Activated CD8-positive, alpha-beta T cell treated with anti-CD3 and anti-CD28 coated beads for 36 hours (primary cell): ENCODE measurements at regions not wholly inside any gene's neighbourhood (a gene's known extent, or its start where the extent isn't known, plus 50 kb on each side); places are given as distances from the start of the nearest gene placed in this dataset.

Experiments used
- ATAC-seq: fragments of 200-7000 bp; cut with Tn5 transposase; one replicate; pipeline ENCODE4 v1.10.0; 2021; ENCODE audit warnings: mild to moderate bottlenecking, moderate library complexity
- CTCF ChIA-PET: fragments of 350-600 bp; sonication (Branson Sonifier 250); formaldehyde crosslinking; loops from one replicate; lab custom pipeline; 2021; ENCODE audit warnings: antibody characterized with exemption; lab: Charles Lee
- POLR2A ChIA-PET: fragments of 350-600 bp; sonication (Branson Sonifier 250); formaldehyde crosslinking; loops from one replicate; lab custom pipeline; 2021; ENCODE audit warnings: antibody characterized with exemption; lab: Charles Lee
- DNase-seq: peaks from one replicate; pipeline ENCODE4 v3.0.0-alpha.2; 2020
- H3K27ac Mint-ChIP-seq: one replicate; pipeline ENCODE4 v1.8.0; 2021; ENCODE audit warnings: mild to moderate bottlenecking, mixed read lengths
- H3K27me3 Mint-ChIP-seq: one replicate; pipeline ENCODE4 v1.8.0; 2021; ENCODE audit warnings: mixed read lengths
- H3K36me3 Mint-ChIP-seq: one replicate; pipeline ENCODE4 v1.8.0; 2021; ENCODE audit warnings: low read depth, mixed read lengths
- H3K4me1 Mint-ChIP-seq: one replicate; pipeline ENCODE4 v1.8.0; 2021; ENCODE audit warnings: low read depth, mixed read lengths
- H3K4me3 Mint-ChIP-seq: one replicate; pipeline ENCODE4 v1.8.0; 2021; ENCODE audit warnings: mild to moderate bottlenecking, moderate library complexity, mixed read lengths
- H3K9me3 Mint-ChIP-seq: one replicate; pipeline ENCODE4 v1.8.0; 2021; ENCODE audit warnings: mixed read lengths
- intact Hi-C: fragments of 100-400 bp; cut with micrococcal nuclease; formaldehyde crosslinking; loops from one replicate; pipeline ENCODE4 v1.10.0; 2022
- TF ChIP-seq, protein P1 (sequence below): fragments of 200-600 bp; IDR thresholded peaks from one replicate; pipeline ENCODE4 v1.8.0; 2022; ENCODE audit warnings: antibody characterized with exemption, mild to moderate bottlenecking

DNA sequence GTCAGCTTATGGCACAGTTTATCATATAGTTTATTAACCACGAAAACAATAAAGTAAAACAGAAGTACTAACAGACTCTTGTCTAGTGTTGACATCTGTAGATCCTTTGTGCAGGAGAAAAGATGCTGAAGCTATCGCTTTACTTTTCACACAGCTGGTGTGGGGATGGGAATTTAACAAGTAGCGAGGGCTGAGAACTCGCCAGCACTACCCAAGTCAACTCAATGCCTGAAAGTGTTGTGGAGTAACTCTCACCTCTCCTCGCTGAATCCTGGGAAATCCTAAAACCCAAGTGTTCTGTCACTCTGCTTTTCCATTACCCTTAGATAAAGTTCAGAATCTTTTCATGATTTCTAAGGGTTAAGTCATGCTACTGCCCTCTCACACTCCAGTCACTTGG is 264.2 kb downstream of the BMP4 start:
- intact Hi-C loops, result no loop called here
- ATAC-seq (no peak), DNase-seq (no peak)
- no peaks in the 10 kb centered on the region for H3K9me3 Mint-ChIP-seq
- H3K36me3 Mint-ChIP-seq, result no peaks in the 10 kb centered on the region
- TF ChIP-seq, protein P1, sequence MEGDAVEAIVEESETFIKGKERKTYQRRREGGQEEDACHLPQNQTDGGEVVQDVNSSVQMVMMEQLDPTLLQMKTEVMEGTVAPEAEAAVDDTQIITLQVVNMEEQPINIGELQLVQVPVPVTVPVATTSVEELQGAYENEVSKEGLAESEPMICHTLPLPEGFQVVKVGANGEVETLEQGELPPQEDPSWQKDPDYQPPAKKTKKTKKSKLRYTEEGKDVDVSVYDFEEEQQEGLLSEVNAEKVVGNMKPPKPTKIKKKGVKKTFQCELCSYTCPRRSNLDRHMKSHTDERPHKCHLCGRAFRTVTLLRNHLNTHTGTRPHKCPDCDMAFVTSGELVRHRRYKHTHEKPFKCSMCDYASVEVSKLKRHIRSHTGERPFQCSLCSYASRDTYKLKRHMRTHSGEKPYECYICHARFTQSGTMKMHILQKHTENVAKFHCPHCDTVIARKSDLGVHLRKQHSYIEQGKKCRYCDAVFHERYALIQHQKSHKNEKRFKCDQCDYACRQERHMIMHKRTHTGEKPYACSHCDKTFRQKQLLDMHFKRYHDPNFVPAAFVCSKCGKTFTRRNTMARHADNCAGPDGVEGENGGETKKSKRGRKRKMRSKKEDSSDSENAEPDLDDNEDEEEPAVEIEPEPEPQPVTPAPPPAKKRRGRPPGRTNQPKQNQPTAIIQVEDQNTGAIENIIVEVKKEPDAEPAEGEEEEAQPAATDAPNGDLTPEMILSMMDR, result no peak
- H3K4me3 Mint-ChIP-seq, result no peak overlapping the region
- ChIA-PET CTCF (no interaction called here), POLR2A (no interaction called here)
- no peaks in the 10 kb centered on the region for H3K4me1 Mint-ChIP-seq
- H3K27me3 Mint-ChIP-seq, result no peaks in the 10 kb centered on the region
- no peak overlapping the region for H3K27ac Mint-ChIP-seq

DNA sequence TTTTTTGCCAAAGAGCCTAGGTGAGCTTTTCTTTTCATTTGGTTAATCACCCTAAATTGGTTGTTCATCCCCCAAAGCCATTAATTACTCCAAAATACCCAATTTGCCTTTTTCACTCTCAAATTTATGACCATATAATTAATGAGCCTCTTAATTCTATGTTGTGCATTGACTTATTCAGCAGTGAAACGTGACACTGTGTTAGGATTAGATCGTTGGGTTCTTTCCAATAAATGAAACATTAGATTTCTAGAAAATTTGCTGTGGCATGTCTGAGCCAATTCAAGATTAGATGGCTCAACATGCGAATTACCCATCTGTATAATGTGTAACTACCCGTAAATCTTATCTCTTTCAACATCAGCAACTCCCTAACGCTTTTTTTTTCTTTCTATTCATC is 273.4 kb downstream of the BMP4 start:
- ChIA-PET POLR2A (no interaction called here), CTCF (no interaction called here)
- Mint-ChIP-seq H3K4me3 (no peak overlapping the region), H3K4me1 (no peaks in the 10 kb centered on the region), H3K36me3 (no peaks in the 10 kb centered on the region), H3K27ac (no peak overlapping the region), H3K9me3 (peaks cover 2% of the 10 kb centered on the region), H3K27me3 (no peaks in the 10 kb centered on the region)
- ATAC-seq (no peak), DNase-seq (no peak)
- TF ChIP-seq, protein P1, result no peak
- intact Hi-C loops, result no loop called here

- no peaks in the 10 kb centered on the region for H3K4me1 Mint-ChIP-seq
- TF ChIP-seq, protein P1, result no peak
- CTCF ChIA-PET, result no interaction called here
- H3K27me3 Mint-ChIP-seq, result no peaks in the 10 kb centered on the region
- H3K9me3 Mint-ChIP-seq, result peaks cover 5% of the 10 kb centered on the region
- no peak for DNase-seq
- no peak overlapping the region for H3K4me3 Mint-ChIP-seq
- intact Hi-C loops, result no loop called here
- ATAC-seq, result no peak
- no peaks in the 10 kb centered on the region for H3K36me3 Mint-ChIP-seq
- POLR2A ChIA-PET, result no interaction called here
- no peak overlapping the region for H3K27ac Mint-ChIP-seq
Observed at GRCh38 chr14:53672526-53672925, 284.1 kb downstream of the BMP4 start.

- ATAC-seq (no peak), DNase-seq (no peak)
- peaks cover 2% of the 10 kb centered on the region for H3K9me3 Mint-ChIP-seq
- H3K4me1 Mint-ChIP-seq, result no peaks in the 10 kb centered on the region
- no peak overlapping the region for H3K4me3 Mint-ChIP-seq
- intact Hi-C loops, result no loop called here
- ChIA-PET POLR2A (no interaction called here), CTCF (no interaction called here)
- no peaks in the 10 kb centered on the region for H3K27me3 Mint-ChIP-seq
- no peaks in the 10 kb centered on the region for H3K36me3 Mint-ChIP-seq
- TF ChIP-seq, protein P1, result no peak
- H3K27ac Mint-ChIP-seq, result no peak overlapping the region
Observed at GRCh38 chr14:53670701-53671100, 285.9 kb downstream of the BMP4 start.

DNA sequence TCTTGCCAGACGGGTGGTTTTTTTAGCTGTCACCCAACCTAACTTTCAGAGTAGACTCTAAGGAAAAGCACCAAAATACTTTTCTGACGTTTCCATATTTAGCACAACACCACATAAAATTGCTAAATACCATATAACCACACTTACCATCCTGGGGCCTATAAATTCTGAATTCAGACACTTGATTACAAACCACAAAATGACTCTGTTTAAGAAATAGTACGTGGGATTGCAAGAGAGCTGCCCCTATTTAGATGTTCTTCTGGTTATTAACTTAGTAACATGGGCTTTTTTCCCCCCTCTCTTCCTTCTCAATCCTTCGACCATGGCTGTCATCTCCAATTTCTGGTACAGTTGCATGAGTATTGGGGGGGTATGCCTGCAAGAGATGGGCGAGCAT is 287.7 kb downstream of the BMP4 start:
- CTCF ChIA-PET, result no interaction called here
- no peak overlapping the region for H3K27ac Mint-ChIP-seq
- ATAC-seq, result no peak

More for the DNA sequence above, 287.7 kb downstream of the BMP4 start:
- no peak for DNase-seq
- no peaks in the 10 kb centered on the region for H3K36me3 Mint-ChIP-seq
- POLR2A ChIA-PET, result no interaction called here
- H3K9me3 Mint-ChIP-seq, result peaks cover 2% of the 10 kb centered on the region
- TF ChIP-seq, protein P1, result no peak
- no peak overlapping the region for H3K4me3 Mint-ChIP-seq
- intact Hi-C loops, result no loop called here
- H3K27me3 Mint-ChIP-seq, result no peaks in the 10 kb centered on the region
- no peaks in the 10 kb centered on the region for H3K4me1 Mint-ChIP-seq
